ENCODE measurements at regions not wholly inside any gene's neighbourhood (a gene's known extent, or its start where the extent isn't known, plus 50 kb on each side); places are given as distances from the start of the nearest gene placed in this dataset.

DNA sequence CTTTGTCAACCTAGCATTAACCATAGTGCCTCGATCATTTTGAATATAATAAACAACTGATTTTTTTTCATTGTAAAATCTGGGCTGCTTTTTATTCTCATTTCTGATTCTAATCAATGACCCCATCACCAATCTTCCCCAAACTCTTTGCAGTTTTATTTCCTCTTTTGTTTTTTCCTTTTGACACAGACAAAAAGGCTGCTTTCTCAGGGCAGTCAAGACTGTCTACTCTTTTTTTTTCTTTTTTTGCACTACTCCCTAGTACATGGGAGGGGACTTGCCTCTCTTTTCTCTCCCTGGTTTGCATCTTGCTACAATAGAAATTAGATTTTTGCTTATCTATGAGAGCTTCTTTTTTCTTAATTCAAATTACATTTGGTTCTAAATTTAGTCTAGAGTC lies 987.9 kb downstream of the ADGRL2 start:
- TF ChIP-seq, protein P1, sequence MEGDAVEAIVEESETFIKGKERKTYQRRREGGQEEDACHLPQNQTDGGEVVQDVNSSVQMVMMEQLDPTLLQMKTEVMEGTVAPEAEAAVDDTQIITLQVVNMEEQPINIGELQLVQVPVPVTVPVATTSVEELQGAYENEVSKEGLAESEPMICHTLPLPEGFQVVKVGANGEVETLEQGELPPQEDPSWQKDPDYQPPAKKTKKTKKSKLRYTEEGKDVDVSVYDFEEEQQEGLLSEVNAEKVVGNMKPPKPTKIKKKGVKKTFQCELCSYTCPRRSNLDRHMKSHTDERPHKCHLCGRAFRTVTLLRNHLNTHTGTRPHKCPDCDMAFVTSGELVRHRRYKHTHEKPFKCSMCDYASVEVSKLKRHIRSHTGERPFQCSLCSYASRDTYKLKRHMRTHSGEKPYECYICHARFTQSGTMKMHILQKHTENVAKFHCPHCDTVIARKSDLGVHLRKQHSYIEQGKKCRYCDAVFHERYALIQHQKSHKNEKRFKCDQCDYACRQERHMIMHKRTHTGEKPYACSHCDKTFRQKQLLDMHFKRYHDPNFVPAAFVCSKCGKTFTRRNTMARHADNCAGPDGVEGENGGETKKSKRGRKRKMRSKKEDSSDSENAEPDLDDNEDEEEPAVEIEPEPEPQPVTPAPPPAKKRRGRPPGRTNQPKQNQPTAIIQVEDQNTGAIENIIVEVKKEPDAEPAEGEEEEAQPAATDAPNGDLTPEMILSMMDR (IDR thresholded peaks at IDR 0.05; ENCODE audit: low read depth, low read length): no peak
- TF ChIP-seq, protein P2, sequence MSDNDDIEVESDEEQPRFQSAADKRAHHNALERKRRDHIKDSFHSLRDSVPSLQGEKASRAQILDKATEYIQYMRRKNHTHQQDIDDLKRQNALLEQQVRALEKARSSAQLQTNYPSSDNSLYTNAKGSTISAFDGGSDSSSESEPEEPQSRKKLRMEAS (IDR thresholded peaks at IDR 0.05; ENCODE audit: low read depth, low read length): no peak
- no peak for TF ChIP-seq POLR2A (IDR thresholded peaks at IDR 0.05; ENCODE audit: extremely low read depth, insufficient read length)

All from NB4 (cell line).